ENCODE measurements at regions not wholly inside any gene's neighbourhood (a gene's known extent, or its start where the extent isn't known, plus 50 kb on each side); places are given as distances from the start of the nearest gene placed in this dataset.

DNA sequence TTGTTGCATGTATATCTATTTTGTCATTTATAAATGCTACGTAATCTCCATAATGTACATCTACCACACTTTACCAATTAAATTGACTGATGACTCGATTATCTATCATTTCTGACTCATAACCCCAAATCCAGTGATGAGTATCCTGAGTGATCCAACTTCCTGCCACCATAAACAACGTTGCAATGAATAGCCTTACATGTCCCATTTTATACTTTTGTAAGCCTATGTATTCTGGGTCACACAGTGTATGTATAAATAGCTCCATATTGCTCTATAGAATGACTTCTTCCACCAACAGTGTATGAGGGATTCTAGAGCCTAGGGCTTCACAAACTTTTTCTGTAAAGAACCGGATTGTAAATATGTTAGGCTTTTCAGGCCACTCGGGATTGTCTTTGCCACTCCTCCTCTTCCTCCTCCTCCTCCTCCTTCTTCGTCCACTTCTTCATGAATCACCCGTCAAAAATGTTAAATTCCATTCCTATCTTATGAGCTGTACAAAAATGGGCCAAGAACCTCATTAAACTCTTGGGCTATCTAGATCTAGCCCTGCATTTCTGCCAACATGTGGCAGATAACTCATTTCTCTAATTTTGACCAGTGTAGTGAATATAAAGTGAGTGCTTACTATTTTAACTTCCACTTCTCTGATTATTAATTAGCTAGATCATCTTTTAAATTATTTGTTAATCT lies 672.2 kb upstream of the AMOT start:
- no peak for TF ChIP-seq CTCF (IDR thresholded peaks at IDR 0.05)
- no peak for TF ChIP-seq POLR2A (IDR thresholded peaks at IDR 0.05)
- no peak for TF ChIP-seq POLR2AphosphoS5 (IDR thresholded peaks at IDR 0.05)
- no peak for TF ChIP-seq EP300 (IDR thresholded peaks at IDR 0.05)

Measured in gastroesophageal sphincter (tissue), 3 donors.